Gastrocnemius medialis (tissue), 4 donors: ENCODE measurements at regions not wholly inside any gene's neighbourhood (a gene's known extent, or its start where the extent isn't known, plus 50 kb on each side); places are given as distances from the start of the nearest gene placed in this dataset.

ENCODE experiments used
- CTCF ChIP-seq, 5 experiments: fragments of 450-650 bp in 3 of 5; fragments of 200-600 bp in 2 of 5; sonication (generic) in 2 of 5; IDR thresholded peaks in 4 of 5; conservative IDR thresholded peaks in 1 of 5; 1 replicate in 4 of 5; 2 replicates in 1 of 5; pipeline ENCODE4 v1.5.1; 2016 to 2019; ENCODE audit warnings: antibody characterized with exemption in 5 of 5, mild to moderate bottlenecking in 3 of 5, moderate library complexity in 3 of 5
- POLR2A ChIP-seq, 2 donors: fragments of 450-650 bp; IDR thresholded peaks; one replicate each; pipeline ENCODE4 v1.6.1; 2017; ENCODE audit warnings: antibody characterized with exemption in 2 of 2, mild to moderate bottlenecking in 2 of 2, moderate library complexity in 2 of 2

- TF ChIP-seq CTCF (IDR thresholded peaks at IDR 0.05 in 4 of 5, conservative IDR thresholded peaks at IDR 0.05 in 1 of 5): no peak
- TF ChIP-seq POLR2A (IDR thresholded peaks at IDR 0.05): no peak
Observed at GRCh38 chr6:92121228-92121627, 1298.1 kb downstream of the EPHA7 start.
